Inferior parietal cortex (tissue), 1 donor: ENCODE measurements at regions not wholly inside any gene's neighbourhood (a gene's known extent, or its start where the extent isn't known, plus 50 kb on each side); places are given as distances from the start of the nearest gene placed in this dataset.
"Not testable (repeated sequence)": the region's sequence is repeated elsewhere in the genome, so short reads cannot be mapped to it uniquely, and the experiment has no call there.

Experiments used
- DNase-seq: peaks from one replicate; pipeline ENCODE4 v3.0.0-alpha.2; 2016; ENCODE audit errors: extremely low spot score

GRCh38 chr12:102666176-102666575, 185.8 kb upstream of the IGF1 start:
- not testable (repeated sequence) for DNase-seq

DNA sequence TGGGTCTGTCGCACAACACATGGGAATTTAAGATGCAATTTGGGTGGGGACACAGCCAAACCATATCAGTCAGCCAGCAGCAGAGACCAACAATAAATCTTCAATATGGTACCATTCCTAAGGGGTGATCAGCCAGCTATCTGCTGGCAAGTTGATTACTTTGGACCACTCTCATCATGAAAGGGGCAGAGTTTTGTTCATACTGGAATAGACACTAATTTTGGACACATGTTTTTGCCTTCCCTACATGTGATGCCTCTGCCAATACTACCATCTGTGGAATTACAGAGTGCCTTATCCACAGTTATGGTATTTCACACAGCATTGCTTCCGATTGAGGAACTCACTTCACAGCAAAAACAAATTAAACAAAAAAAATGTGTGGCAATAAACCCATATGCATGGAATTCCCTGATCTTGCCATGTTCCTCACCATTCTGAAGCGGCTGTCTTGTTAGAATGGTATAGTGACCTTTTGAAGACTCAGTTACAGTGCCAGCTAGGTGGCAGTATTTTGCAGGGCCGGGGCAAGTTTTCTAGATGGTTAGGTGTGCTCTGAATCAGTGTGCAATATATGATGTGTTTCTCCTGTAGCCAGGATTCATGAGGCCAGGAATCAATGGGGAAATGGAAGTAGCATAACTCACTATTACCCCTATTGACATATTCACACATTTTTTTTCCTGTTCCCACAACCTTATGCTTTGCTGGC, 179.0 kb upstream of the IGF1 start:
- no peak for DNase-seq

GRCh38 chr12:102653406-102653805, 173.0 kb upstream of the IGF1 start:
- DNase-seq = no peak

DNA sequence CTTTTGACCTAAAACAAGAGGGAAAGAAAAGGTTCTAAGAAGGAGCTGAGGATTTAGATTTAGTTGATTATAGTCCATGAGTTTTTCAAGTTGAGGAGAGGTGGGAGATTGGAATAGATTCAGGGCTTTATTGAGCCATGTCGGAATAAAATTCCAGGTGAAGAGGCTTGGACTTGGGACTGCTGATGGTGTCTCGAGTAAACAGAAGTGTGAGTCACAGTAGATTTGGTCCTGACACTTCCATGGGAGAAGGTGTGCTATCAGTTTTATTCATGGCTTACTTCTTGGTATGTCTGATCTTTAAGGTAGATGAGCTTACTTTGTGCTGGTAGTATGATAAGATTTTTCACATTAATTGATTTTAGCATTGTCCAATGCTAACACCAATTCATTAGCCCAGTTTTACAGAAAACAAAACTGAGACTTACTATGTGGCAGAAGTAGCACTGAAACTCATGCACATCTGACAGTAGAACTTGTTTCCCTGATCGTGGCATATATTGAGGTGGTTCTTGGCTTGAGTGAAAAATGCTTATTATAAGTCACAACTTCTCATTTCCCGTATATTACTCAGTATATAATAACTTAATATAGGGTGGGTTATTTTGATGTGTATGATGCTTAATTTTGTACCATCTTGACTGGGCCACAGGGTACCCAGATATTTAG, 172.4 kb upstream of the IGF1 start:
- DNase-seq = no peak

DNA sequence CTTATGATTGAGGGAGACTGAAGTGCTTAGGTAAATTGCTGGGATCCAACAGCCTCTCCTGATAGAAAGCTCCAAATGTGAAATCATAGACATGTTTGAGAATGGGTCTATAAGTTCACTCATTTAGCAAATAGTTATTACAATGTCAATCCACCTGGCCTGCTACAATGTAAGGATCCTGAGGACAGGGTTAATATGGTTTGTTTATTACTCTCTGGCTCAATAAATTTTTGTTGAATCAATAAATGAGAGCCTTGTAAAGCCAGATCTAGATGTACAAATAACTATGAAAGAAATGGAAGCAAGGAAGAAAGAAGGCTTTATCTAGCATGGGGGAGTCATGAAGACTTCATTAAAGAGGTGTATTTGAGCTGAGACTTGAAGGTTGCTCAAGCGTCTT, 165.6 kb upstream of the IGF1 start:
- no peak for DNase-seq

DNA sequence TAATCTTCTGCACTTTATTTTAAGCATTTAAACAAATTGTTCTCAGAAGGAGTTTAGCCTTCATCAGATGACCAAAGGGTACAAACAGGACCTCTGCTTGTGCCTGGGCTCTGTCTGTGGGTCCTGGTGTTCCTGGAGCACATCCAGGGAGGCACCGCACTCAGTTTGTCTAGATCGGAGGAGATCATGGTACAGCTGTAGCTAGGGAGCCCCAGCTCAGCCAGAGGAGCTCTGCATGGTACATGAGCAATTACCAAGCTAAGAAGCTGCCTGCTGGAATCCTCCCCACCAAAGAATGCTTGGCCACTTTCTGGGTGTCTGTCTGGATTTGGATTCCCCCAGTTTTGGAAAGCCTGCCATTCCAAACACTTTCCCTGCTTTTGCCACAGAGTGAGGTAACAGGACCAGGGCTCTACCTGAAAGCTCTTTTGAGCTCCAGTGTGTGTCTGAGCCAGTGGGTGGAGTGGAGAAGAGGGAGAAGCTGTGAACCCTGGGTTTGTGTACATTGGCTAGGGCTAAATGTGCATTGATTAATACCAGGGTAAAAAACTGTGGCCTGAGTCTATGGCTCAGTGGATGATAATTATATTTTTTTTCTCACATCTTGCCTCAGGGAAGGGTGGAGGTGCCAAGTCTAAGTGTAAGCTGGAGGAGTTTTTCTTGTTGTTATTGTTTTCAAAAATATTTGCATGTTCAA, 163.7 kb upstream of the IGF1 start:
- no peak for DNase-seq

GRCh38 chr12:102642199-102642598, 161.8 kb upstream of the IGF1 start:
- no peak for DNase-seq

DNA sequence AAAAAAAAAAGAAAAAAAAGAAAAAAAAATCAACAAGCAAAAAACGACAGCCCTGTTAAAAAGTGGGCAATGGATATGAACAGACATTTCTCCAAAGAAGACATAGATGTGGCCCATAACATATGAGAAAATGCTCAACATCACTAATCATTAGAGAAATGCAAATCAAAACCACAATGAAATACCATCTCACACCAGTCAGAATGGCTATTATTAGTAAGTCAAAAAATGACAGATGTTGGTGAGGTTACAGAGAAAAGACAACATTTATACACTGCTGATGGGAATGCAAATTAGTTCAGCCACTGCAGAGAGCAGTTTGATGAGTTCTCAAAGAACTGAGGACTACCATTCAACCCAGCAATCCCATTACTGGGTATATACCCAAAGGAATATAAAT, 160.3 kb upstream of the IGF1 start:
- DNase-seq = not testable (repeated sequence)

DNA sequence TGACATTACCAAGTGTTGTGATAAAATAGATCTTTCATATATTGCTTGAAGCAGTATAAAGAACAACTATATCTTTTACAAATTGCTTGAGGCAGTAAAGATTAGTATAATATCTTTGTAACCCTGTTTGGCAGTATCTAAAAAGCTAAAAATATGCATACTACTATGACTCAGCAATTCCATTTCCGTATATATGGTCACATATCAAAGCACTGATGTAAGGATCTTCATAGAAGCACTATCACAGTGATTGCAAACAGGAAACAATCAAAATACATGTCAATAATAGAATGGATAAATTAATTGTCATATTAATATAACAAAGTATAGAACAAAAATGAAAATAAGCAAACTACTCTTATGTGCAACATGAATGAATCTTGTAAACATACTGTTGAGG, 158.4 kb upstream of the IGF1 start:
- DNase-seq = no peak

GRCh38 chr12:102633981-102634605, 153.7 kb upstream of the IGF1 start:
- DNase-seq = no peak

GRCh38 chr12:102631274-102631673, 150.9 kb upstream of the IGF1 start:
- no peak for DNase-seq

DNA sequence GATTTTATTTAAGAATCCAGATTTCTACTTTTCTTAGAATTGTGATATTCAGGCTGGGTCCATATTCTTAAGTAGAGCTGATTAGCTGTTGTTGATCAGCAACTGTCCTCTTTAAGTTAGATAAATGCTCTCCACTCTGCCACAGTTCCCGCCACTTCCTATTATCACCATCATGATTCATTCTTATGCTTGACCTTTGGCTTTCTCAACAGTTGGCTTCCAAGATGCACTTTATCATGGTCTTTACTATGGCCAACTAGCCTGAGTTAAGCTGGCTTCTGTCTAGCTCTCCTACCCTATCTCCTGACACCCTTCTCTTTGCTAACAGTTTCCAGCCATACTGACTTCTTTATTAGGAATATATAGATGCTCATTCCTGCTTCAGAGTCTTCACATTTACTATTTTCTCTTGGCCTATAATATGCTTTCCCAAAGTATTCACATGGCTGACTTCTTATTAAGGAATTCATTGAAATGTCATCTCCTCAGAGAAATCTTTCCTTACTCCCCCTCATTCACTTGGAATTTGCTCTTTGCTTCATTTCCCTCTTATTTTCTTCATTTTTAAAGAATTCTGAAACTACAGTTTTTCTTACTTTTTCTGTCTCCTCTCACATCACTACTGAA, 149.0 kb upstream of the IGF1 start:
- DNase-seq = no peak

DNA sequence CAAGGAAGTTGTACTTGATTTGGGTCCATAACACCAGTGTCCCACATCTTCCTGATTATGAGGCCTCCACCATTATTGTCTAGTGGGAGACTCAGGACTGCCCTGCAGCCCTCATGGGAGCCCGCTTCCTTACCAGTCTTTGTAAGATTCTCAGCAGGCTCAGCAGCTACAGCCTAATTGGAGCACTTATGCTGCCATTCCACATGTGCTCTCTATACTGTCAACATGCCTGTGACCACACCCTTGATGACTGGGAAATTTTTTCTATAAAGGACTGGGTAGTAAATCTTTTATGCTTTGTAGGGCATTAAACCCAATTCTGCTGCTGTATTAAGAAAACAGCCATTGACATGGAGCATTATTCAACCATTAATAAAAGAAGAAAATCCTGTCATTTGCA, 145.5 kb upstream of the IGF1 start:
- DNase-seq = no peak

DNA sequence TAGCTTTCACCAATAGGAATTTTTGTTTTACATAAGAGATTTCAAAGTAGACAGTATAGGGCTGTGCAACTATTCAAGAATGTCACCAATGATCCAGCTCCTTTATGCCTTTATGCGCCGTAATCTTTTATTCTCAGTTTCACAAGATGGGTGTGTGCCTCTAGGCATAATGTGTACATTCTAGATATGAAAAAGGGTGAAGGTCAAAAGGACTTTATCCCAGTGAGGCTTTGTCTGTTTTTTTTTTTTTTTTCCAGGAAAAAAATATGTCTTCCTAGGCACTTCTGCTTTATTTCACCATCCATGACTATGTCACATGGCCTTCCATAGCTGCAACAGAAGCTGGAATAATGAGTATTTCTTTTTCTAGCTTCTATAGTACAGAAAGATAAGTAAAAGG, 142.3 kb upstream of the IGF1 start:
- DNase-seq = no peak

DNA sequence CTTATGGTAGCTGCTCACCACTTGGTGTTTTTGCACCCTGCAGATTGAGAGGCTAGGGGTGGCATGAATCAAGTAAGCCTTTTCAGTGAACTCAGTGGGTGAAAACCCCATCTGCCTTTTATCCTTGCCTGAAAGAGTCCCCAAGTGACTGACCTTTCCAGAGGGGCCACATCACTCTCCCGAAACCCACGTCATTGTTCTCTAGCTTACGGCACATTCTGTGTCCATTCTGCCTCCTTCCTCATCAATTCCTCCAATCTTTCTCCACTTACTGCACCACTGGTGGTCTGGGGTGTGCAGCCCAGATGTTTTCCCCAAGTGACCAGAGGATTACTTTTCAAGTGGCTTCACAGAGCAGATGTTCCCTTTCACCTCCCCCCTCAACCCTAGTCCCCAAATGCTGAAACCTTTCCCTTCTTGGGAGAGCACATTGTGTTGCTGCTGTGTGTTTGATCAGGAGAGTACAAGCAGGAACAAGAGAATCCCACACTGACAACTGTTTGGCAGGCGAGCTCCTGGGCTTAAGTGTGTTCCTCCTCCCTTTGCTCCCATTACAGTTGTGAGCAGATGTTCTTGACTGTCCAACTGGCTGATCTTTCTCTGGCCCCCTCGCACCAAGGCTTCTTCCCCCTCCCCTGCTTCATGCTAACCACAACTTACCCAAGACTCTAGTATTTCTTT, 138.0 kb upstream of the IGF1 start:
- DNase-seq = no peak

GRCh38 chr12:102616692-102617091, 136.3 kb upstream of the IGF1 start:
- no peak for DNase-seq

- no peak for DNase-seq
These were observed 131.6 kb upstream of the IGF1 start for GRCh38 chr12:102611995-102612394.

- DNase-seq = no peak
These were observed 129.6 kb upstream of the IGF1 start for GRCh38 chr12:102609996-102610395.

GRCh38 chr12:102603021-102603420, 122.7 kb upstream of the IGF1 start:
- no peak for DNase-seq

- no peak for DNase-seq
These were observed 122.2 kb upstream of the IGF1 start for GRCh38 chr12:102602521-102602920.

- no peak for DNase-seq
These were observed 121.3 kb upstream of the IGF1 start for GRCh38 chr12:102601621-102602020.

DNA sequence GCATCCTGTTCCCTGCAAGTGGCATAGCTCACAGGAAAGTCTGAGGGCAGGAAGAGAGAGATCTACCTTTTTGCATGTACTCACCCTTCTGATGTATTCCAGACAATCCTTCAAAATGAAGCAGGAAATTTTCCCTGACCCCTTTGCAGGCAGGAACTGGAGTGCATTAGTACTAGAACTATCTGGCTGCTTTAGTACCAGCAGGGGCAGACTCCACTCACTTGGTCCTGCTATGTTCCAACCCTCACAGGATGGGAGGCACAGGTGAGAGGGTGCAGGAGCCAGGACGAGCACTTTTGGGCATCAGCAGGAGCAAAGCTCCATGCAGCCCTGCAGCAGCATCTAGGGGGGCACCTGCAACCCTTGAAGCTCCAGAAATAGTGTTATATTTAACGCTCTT, 116.3 kb upstream of the IGF1 start:
- DNase-seq = no peak
